ENCODE measurements at regions not wholly inside any gene's neighbourhood (a gene's known extent, or its start where the extent isn't known, plus 50 kb on each side); places are given as distances from the start of the nearest gene placed in this dataset.

- Histone ChIP-seq H3K27ac (no peak overlapping the region), H3K4me3 (no peak overlapping the region), H3K27me3 (no peaks in the 10 kb centered on the region), H3K9me3 (no peaks in the 10 kb centered on the region), H3K36me3 (no peaks in the 10 kb centered on the region), H3K4me1 (no peaks in the 10 kb centered on the region)
- intact Hi-C loops (cut with DNase I; ENCODE audit: low total_unique reads), result no loop called here
- TF ChIP-seq POLR2AphosphoS5 (IDR thresholded peaks at IDR 0.05) (no peak), CTCF (IDR thresholded peaks at IDR 0.05) (no peak), POLR2A (IDR thresholded peaks at IDR 0.05) (no peak)
- DNase-seq (ENCODE audit: low spot score in 2 of 2), result no peak
Measured at GRCh38 chr4:4627111-4627510, 85.3 kb upstream of the STX18 start.

GRCh38 chr4:4625488-4625887 lies 83.6 kb upstream of the STX18 start:
- intact Hi-C loops (cut with DNase I; ENCODE audit: low total_unique reads), result no loop called here
- TF ChIP-seq POLR2AphosphoS5 (IDR thresholded peaks at IDR 0.05), result peak; percentile 48 to 77 (median 76)
- no peak for TF ChIP-seq CTCF (IDR thresholded peaks at IDR 0.05)
- H3K36me3 ChIP-seq, result no peaks in the 10 kb centered on the region
- H3K4me3 ChIP-seq, result no peak overlapping the region
- peak in 1 of 2 donors; percentile 52 for DNase-seq (ENCODE audit: low spot score in 2 of 2)
- no peaks in the 10 kb centered on the region for H3K27me3 ChIP-seq
- H3K9me3 ChIP-seq, result no peaks in the 10 kb centered on the region
- no peaks in the 10 kb centered on the region for H3K4me1 ChIP-seq
- H3K27ac ChIP-seq, result no peak overlapping the region

- Histone ChIP-seq H3K4me1 (no peaks in the 10 kb centered on the region), H3K4me3 (no peak overlapping the region), H3K27me3 (no peaks in the 10 kb centered on the region), H3K9me3 (no peaks in the 10 kb centered on the region), H3K36me3 (no peaks in the 10 kb centered on the region), H3K27ac (no peak overlapping the region)
- DNase-seq (ENCODE audit: low spot score in 2 of 2), result no peak
- TF ChIP-seq POLR2AphosphoS5 (IDR thresholded peaks at IDR 0.05) (no peak), POLR2A (IDR thresholded peaks at IDR 0.05) (no peak), CTCF (IDR thresholded peaks at IDR 0.05) (no peak)
- intact Hi-C loops (cut with DNase I; ENCODE audit: low total_unique reads), result no loop called here
Measured at GRCh38 chr4:4624276-4624897, 82.5 kb upstream of the STX18 start.

- Histone ChIP-seq H3K36me3 (no peaks in the 10 kb centered on the region), H3K9me3 (no peaks in the 10 kb centered on the region), H3K4me1 (no peaks in the 10 kb centered on the region), H3K4me3 (no peak overlapping the region), H3K27ac (no peak overlapping the region), H3K27me3 (no peaks in the 10 kb centered on the region)
- DNase-seq (ENCODE audit: low spot score in 2 of 2), result no peak
- no peak for TF ChIP-seq POLR2AphosphoS5 (IDR thresholded peaks at IDR 0.05)
- no peak for TF ChIP-seq CTCF (IDR thresholded peaks at IDR 0.05)
- no peak for TF ChIP-seq POLR2A (IDR thresholded peaks at IDR 0.05)
- intact Hi-C loops (cut with DNase I; ENCODE audit: low total_unique reads), result no loop called here
Measured at GRCh38 chr4:4619821-4620220, 78.0 kb upstream of the STX18 start.

GRCh38 chr4:4618847-4619246 lies 77.0 kb upstream of the STX18 start:
- Histone ChIP-seq H3K4me3 (no peak overlapping the region), H3K9me3 (no peaks in the 10 kb centered on the region), H3K36me3 (no peaks in the 10 kb centered on the region), H3K4me1 (no peaks in the 10 kb centered on the region), H3K27ac (no peak overlapping the region), H3K27me3 (no peaks in the 10 kb centered on the region)
- DNase-seq (ENCODE audit: low spot score in 2 of 2), result no peak
- intact Hi-C loops (cut with DNase I; ENCODE audit: low total_unique reads), result no loop called here
- TF ChIP-seq POLR2A (IDR thresholded peaks at IDR 0.05), result no peak
- no peak for TF ChIP-seq CTCF (IDR thresholded peaks at IDR 0.05)
- no peak for TF ChIP-seq POLR2AphosphoS5 (IDR thresholded peaks at IDR 0.05)
